HG02763 (cell line): ENCODE measurements at regions not wholly inside any gene's neighbourhood (a gene's known extent, or its start where the extent isn't known, plus 50 kb on each side); places are given as distances from the start of the nearest gene placed in this dataset.

Experiments
- ATAC-seq: cut with Tn5 transposase; IDR thresholded peaks from one replicate; pipeline ENCODE4 v1.9.1; 2021; ENCODE audit warnings: mild to moderate bottlenecking, moderate library complexity; ENCODE audit not compliant: unreplicated experiment

DNA sequence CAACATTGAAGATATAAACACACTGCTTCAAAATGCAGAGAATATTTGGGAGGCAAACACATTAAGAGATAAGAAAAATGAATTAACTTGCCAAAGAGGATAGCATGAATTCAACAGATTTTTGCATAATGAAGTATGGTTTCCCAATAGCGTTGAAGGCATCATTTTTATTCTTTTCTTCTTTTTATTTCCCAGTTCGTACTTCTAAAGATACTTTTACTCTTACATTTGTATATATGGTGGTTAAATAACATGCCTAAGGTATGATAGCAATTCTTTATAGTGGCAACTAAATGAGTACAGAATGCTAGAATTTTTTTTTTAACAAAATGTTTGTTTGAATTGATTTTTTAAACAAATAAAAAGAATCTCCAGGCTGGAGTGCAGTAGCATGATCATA, 473.4 kb upstream of the MARCKS start:
- no peak for ATAC-seq

DNA sequence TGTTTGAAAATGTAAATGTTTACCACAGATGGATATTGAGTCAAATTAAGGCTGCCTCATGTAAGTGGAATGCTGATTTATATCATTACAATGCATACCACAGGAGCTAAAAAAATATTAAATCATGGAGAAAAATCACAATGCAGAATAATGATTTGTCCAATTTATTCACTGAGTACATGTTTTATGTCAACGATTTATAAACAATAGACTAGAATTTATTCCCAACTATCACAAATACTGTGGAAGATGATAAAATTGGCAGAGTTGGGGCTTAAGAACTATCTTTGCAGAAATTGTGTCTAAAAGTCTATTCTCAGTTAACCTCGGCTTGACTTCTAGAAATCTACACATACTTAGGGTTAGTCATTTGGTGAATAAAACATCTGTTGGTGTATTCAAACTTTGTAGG, 472.1 kb upstream of the MARCKS start:
- no peak for ATAC-seq

DNA sequence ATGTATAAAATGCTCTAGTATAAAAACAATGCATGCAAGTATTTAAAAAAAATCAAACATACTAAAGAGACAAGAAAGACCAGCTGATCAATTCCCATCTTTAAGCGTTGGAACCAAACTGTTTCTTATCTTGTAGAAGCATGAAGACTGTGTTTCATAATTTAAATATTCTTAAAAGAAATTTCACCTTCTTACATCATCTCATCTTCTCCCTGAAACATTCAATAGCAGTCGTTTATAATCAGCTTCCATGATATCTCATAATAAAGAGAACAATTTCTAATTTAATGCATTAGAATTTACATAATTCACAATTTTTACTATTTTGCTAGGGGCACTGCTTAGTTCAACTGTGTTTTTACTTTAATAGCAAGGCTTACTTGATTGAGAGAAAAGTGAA, 468.1 kb upstream of the MARCKS start:
- ATAC-seq, result no peak

DNA sequence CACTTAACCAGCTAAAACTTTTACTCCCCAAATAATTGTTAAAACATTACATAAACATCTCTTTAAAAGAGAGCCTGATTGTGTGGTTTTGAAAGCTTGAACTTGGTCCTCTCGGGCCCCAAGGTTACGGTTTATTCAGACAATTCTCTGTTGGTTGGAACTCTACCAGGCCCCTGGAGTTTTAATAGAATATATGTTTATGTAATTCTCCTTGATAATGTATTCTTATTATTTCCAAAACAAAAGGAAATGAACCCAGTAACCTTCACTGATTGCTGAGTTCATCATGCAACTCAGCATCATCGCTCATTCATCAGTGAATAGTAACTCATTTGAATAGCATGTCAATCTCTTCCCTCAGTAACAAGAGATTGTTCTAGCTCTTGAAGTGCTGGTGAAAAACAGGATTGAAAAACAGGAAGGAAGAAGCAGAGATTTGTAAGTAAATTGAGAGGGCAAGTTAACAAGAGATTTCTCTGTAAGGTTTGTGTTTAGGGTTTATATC, 464.5 kb upstream of the MARCKS start:
- ATAC-seq, result no peak

DNA sequence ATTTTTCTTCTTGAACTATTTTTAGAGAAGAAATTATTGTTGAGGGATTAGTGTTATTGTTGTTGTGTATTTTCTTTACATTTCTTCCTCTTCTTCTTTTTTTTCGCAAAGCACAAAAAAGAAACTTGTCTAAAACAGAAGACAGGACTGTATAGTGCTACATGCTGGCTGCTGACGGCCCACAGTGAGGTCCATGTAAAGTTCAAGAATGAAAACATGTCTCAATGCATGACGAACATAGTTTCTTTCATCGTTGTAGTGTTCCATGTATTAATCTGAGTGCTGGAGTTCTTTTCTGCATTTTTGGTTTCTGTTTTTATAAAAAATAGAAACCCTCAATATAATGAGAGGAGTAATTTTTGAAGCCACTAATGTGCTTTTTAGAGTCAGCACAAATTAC, 462.9 kb upstream of the MARCKS start:
- no peak for ATAC-seq

DNA sequence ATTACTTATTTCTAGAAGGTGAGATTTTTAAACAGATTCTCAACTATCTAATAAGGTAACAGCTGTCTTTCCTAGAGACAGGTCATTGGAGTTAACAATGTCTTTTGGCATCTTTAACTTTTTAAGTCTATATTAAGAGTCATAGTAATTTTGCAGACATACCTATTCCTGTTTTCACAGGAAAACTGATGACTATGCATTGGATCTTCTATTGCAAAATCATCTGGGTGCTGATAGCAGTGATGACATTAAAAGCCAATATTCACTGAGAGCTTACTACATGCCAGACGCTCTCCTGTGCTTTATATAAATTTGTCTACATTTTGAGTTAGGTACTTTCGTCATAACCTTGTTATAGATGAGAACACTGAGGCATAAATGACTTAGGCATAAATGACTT, 462.4 kb upstream of the MARCKS start:
- ATAC-seq, result no peak

DNA sequence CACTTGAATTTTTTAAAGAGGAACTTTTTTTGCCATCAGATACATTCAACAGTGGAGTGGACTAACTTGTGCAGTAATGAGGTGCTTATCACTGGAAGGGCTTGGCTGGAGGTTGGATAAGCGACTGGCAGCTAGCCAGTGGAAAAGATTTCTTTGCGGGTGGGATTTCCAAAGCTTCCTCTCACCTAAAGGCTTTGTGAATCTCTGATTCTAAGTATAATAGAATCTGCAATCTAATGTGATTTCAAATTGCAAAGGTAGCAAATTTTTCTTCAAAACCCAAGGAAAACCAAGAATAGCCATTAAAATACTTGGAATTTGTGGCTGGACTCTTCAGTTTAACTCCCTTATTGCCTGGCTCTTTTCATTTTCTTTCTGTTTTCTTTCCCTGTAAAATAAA, 460.4 kb upstream of the MARCKS start:
- no peak for ATAC-seq

DNA sequence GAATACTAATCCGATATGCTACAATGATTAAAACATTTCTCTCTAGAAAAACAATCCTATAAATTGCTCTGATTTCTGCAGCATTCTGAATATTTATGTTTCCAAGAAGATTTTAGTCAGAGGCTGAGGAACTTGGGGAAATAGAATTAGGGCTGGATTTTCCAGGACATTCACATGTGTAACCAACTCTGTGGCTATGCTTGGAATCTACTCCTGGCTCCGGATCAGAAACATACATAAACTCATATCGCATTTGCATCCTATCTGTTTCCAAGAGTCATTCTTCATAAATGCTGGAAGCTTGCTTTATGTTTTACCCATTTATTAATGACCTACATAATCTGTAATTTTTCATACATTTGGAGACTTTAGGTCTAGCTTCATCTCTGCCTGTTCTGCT, 459.9 kb upstream of the MARCKS start:
- ATAC-seq, result no peak

DNA sequence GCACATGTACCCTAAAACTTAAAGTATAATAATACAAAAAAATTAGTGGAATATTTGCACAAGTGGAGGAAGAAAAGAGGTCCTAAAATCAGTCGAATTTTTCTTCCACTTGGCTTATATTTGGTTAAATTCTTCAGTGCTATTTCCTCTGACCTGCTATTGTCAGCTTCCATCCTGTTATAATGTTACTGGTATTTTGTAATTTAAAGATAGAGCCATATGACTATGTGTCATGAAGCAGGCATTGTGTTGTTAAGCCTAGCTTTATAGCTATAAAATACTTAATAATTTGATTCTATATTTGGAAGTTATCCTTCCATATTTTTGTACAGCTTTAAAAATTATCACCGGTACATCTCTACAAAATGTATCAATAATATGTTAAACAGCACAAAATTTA, 455.9 kb upstream of the MARCKS start:
- ATAC-seq, result no peak

DNA sequence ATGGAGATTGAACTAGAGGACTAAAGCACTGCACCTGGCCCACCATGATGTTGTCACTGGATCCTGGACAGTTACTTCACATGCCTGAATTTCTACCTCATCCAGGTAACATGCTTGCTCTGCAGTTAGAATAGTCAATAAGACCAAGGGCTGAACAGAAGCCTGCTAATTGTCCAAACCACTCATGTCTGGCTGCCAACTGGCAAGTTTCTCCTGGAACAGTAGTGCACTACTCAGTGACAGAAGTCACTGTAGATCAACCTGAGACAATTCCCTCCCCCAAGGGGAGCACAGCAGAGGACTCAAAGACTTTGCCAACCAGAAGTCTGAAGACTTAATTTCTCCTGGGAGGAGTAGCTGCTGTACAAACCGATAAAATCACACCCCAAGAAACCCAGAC, 454.6 kb upstream of the MARCKS start:
- ATAC-seq, result no peak

DNA sequence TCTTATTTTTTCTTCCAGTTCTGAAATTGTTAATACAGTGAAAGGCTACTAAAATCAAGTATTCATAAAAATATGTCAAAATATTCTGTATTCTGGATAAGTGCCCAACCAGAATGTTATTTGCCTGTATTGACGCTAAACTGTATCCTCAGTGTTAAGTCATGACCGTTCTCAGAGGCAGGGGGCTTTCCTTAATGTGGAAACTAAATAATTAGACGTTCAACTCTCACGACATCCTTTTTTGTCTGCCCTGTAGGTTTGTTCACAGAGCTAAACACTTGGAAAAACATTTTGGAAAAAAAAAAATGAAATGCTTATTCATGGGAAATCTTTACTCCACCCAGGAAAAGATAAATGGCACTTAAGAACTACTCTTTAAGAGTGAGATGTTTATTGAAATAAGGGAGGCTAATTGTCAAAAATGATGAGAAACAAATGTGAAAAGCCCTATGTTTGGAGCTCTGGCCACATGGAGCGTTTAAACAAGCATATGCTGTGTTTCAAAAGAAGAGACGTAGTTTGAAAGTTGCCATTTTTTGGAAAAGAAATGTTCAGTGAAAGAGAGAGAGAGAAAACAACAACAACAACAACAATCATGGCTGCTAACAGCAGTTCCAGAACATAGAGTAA, 453.1 kb upstream of the MARCKS start:
- no peak for ATAC-seq

DNA sequence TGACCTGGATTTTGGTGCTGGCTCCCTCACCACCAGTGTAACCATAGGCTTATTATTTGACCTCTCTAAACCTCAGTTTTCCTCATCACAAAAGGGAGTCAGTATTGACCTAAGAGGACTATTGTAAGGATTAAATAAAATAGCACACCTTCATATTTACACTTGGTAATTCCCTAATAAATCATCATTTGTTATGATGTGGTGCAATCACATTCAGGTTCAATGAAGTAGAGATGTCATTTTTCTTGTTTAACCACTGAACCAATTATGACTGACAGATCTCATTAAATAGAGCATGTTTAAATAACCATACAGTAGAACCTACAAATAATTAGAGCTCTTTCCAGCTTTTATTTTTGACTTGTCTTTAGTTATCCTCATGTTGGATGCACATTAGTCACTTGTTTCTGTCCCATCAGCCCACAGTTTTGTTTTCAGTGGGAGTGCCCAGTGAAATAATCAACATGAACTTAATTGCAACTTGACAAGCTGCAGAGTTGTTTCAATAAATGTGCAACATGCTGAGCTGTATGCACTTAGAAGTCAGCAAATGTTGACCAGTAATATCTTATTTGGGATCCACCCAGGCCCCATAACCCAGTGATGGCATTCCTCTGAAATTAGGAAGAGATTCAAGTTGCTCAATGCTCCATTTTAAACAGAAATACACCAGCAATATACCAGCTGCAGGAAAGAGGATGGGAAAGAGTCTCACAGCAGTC, 451.7 kb upstream of the MARCKS start:
- ATAC-seq, result no peak

DNA sequence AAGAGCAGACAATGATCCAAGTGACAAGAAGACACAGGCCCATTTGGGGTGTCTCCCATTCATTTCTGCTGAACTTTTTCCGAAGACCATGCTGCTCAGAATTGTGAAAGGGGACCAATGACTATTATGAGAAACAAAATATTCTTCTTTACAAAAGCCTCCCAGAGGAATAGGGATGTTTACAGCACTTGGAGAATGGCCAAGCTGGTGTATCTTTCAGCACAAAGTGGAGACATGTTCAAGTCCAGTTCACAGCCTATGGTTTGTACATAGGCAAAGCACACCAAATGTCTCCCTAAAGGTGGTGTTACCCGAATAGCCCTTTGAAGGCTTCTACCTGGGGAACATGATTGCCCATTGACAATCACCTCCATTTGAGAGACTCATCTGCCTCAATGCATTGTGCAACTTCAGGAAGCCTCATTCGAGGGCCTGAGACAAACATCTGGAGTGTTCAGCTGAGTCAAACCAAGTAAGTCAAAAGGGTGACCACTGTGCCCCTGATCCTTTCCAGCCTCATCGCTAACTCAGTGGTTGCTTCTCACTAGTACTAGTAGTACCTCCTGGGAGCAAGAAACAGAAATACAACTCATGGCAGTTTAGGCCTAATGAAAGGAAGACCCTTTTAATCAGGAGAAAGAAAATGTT, 451.0 kb upstream of the MARCKS start:
- no peak for ATAC-seq

DNA sequence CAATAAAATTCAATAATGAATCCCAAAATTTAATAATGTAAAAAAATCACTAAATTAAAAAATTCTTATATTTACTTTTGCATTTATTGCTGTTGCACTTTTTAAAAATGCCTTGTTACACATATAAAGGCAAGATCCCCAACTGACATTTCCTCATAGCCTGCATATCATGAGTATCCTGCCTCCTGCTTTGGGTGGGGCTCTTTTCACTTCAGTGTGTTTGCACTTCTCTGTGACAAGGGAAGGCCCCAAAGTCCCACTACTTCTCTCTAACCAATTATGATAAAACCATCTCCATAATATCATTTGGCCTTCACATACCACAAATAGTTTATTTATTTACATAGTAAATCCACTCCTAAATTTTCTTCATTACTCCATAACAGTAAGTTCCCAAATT, 446.1 kb upstream of the MARCKS start:
- no peak for ATAC-seq

DNA sequence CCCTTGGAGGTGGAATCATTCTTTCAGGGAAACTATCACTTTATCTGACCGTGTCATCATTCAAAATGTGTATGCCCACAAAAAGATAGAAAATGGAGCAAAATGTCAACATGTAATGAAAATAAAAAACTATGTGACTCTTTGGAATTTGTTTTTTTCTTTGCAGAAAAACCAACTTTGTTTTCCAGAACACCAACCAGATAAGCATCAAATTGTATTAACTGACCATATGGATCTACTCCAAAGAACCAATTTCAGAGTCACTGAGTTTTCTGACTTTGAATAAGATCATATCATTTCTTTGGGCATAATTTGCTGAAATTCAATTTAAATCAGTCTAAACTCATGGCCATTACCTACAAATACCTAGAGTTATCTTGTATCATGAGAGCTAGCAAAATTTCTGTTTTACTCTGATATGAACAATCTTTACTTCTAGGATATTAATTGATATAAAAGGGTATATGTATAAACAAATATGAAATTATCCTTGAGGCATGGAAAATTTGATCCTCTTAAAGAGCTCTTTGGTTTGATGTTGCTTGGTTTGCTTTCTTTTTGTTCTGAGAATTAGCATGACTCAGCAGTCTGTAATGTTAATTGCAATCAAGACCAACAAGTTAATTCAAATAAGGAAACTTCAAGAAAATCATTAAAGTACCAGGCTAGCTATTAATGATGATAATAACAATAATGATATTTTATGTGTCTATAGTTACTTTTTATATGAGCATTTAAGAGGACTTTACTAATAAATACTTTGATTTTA, 444.4 kb upstream of the MARCKS start:
- ATAC-seq, result no peak

DNA sequence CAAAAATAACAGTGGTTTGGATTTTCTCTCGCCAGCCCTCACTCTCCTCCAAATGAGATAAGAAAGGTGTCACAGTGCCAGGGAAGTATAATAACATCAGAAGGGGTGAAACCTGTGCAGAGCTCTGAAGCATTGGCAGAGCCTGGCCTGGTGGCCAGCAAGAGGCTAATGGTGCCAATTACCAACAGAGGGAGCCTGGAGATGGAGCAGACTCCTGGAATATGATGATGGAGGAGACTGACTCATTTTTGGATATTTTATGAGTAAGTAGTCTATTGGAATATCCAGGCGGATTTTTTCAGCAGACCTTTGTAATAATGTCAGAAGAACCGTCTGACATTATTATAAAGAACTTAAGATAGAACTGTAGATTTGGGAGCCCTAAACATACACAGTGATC, 442.6 kb upstream of the MARCKS start:
- no peak for ATAC-seq

DNA sequence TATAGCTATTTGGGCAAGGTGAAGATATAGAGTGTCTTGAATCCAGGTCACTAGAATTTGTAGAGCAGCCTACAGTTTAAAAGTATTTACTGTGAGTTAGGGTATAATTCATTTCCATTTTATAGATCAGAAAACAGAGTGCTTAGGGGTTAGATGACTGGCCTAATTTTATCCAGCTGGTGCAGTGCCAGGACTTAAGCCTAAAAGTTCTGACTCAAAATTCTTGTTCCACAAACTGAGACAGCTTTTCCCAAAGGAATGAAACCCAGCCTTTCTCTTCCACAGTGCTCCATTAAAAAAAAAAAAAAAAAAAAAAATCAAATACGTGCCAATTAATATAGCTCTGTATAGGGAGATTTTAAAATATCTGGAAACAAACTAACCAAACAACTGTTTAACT, 441.0 kb upstream of the MARCKS start:
- ATAC-seq, result no peak

DNA sequence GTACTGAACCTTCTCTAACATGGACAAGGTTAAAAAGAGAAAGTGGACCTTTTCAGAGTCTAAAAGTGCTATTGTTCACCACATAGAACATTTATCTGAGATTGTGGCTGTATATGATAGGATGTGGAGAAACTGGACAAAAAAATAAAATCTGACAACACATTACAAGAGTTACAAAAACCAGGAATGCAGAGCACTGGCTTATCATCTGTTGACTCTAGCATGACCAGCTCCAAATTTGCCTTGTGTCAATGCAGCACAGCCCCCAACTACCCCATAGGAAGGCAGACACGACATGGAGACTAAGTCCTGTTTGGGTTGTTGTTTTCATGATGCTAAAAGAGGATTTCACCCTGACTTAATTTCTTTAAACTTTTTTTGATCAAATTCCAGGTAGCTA, 436.9 kb upstream of the MARCKS start:
- no peak for ATAC-seq

DNA sequence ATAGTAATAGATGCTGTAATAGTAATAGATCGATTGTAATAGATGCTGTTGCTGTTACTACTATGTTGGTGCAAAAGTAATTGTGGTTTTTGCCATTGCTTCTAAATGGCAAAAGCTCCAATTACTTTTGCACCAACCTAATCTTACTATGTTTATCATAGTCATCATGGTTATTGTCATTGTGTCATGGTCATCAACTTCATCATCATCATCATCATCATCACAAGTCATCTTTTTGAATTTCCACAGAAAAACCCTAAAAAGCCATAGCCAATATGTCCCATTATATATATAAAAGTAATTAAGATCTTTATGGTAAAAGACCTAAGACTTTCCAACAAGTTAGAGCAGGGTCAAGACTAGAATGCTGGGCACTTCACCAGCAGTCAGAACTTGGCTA, 435.1 kb upstream of the MARCKS start:
- no peak for ATAC-seq

DNA sequence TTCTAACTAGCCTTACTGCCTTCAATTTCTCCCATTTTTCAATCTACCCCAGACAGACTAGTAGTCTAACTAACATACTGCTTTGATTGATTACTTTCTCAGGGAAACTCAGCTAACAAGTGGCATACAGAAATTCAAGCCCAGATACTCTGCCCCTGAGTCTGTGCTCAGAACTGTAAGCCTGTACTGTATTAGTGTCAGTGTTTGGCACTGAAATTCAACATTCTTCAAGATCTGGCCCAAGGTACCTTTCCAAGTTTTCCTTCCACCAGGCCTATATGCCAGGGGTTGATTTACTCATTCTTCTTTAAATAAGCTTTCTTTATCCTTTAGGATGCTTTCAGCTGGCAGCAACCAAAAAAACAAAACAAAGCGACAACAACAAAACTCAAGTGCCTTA, 433.2 kb upstream of the MARCKS start:
- ATAC-seq, result no peak

DNA sequence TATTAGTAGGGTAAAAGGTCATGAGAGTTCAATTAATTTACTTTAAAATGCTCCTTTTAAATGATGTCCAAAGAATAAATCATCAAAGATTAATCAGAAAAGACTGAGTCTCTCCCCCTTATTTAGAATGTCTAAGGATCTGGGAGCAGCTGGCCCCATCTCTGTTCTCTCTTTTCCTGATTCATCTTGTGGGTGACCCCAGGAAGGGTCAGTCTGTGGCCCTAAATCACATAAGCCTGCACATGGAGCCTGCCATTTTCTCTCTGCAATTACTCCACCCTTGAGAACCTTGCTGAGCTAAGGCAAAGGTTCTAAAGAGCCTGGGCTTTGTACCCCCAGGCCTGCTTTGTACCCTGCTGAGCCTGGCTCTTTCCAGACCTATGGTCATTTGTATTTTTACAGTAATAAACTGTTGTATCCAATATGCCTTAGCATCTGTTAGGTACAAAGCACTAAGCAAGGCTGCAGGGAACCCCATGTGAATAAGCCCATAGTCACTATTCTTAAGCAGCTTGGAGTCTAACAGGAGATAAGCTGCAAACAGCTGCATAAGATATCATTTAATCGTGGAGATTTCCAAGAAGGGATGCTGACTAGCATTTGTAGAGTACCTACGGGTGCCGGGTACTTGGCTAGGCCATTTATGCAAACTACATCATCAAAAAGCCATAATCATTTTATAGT, 431.0 kb upstream of the MARCKS start:
- ATAC-seq, result no peak
